ENCODE measurements at regions not wholly inside any gene's neighbourhood (a gene's known extent, or its start where the extent isn't known, plus 50 kb on each side); places are given as distances from the start of the nearest gene placed in this dataset.

GRCh38 chr10:110398419-110399105, 93.8 kb upstream of the SMNDC1 start:
- Histone ChIP-seq H2AFZ (ENCODE audit: low read depth, low read length) (no peak overlapping the region), H3K4me2 (ENCODE audit: insufficient read depth, low read length) (no peak overlapping the region), H3K27me3 (ENCODE audit: control insufficient read depth in 2 of 2, insufficient read depth in 2 of 2, low read length in 2 of 2) (peaks cover under 1 to 13% of the 10 kb centered on the region in 2 experiments; a peak in 3 of 5 replicates), H3K36me3 (ENCODE audit: control insufficient read depth, insufficient read depth, low read length) (no peaks in the 10 kb centered on the region), H4K20me1 (replicated peaks; ENCODE audit: control insufficient read depth, insufficient read depth, low read length) (no peaks in the 10 kb centered on the region; the same call in 1 of the 2 replicates), H3K27ac (ENCODE audit: extremely low read depth, low read depth, low read length) (no peak overlapping the region), H3K9me1 (ENCODE audit: control insufficient read depth, insufficient read depth, low read length) (no peaks in the 10 kb centered on the region), H3K9ac (ENCODE audit: insufficient read depth in 1 of 2, low read depth in 2 of 2, low read length in 2 of 2) (no peak overlapping the region), H3K9me3 (replicated peaks; ENCODE audit: control insufficient read depth, insufficient read depth, low read depth, low read length) (no peaks in the 10 kb centered on the region), H3K4me1 (replicated peaks in 1 of 2; ENCODE audit: control insufficient read depth in 2 of 2, insufficient read depth in 2 of 2, low read length in 2 of 2) (peaks cover 0 to 11% of the 10 kb centered on the region in 2 experiments; a peak in 4 of 5 replicates), H3K79me2 (ENCODE audit: control insufficient read depth, insufficient read depth, low read length) (no peaks in the 10 kb centered on the region), H3K4me3 (no peak overlapping the region)
- ATAC-seq: no peak; the same call in 2 of the 3 replicates
- intact Hi-C loops (cut with micrococcal nuclease) (loop anchor here (5.0 kb wide), 1 partner anchor 41 kb away; no protein-coding TSS in a partner anchor), in situ Hi-C loops (cut with MboI) (no loop called here)
- CTCF ChIA-PET (ENCODE audit: low intra/inter-chr PET ratio): no interaction called here
- POLR2A ChIA-PET: interaction anchor here (0.6 kb wide), 1 partner anchor 62 kb away, joined by 3 read pairs; no protein-coding TSS in a partner anchor
- no peak for FAIRE-seq
- BruUV-seq (replicated peaks): no TSS peak
- 24% methylated on average over 7 of the region's 9 CpGs for WGBS (ENCODE audit: insufficient coverage, low coverage, missing lambda C conversion rate)
- peak in 2 of 4 experiments; percentile 26 to 37 for DNase-seq (ENCODE audit: extremely low read depth in 1 of 4, low spot score in 3 of 4)
- TF ChIP-seq BHLHE40 (IDR thresholded peaks at IDR 0.05; ENCODE audit: low read length): 0 out of 2 replicates have a peak, but pooled peaks have one; percentile 32
- no peak for TF ChIP-seq ZNF316 (IDR thresholded peaks at IDR 0.05)
- no peak for TF ChIP-seq CBFB (CRISPR knock-in tag; IDR thresholded peaks at IDR 0.05)
- TF ChIP-seq BACH1 (tag; IDR thresholded peaks at IDR 0.05): peak; percentile 8; the same call in 1 of the 2 replicates
- TF ChIP-seq PBX2 (CRISPR knock-in tag; IDR thresholded peaks at IDR 0.05; ENCODE audit: low read depth): no peak
- TF ChIP-seq PBX2 (tag; conservative IDR thresholded peaks at IDR 0.05; ENCODE audit: low read depth): 0 out of 2 replicates have a peak, but pooled peaks have one; percentile 10
- no peak for TF ChIP-seq AFF4 (CRISPR knock-in tag; IDR thresholded peaks at IDR 0.05)
- peak; percentile 87 for TF ChIP-seq FOSL1 (tag; conservative IDR thresholded peaks at IDR 0.05)
- TF ChIP-seq FOXJ2 (tag; IDR thresholded peaks at IDR 0.05): 0 out of 2 replicates have a peak, but pooled peaks have one; percentile 28
- no peak for TF ChIP-seq ARNT (IDR thresholded peaks at IDR 0.05)
- peak; percentile 8 for TF ChIP-seq MEIS2 (IDR thresholded peaks at IDR 0.05; ENCODE audit: partially characterized antibody)
- no peak for TF ChIP-seq TARDBP (IDR thresholded peaks at IDR 0.05)
- TF ChIP-seq NR2C2 (CRISPR knock-in tag; IDR thresholded peaks at IDR 0.05): no peak
- TF ChIP-seq NR2C2 (tag; IDR thresholded peaks at IDR 0.05): 0 out of 2 replicates have a peak, but pooled peaks have one; percentile 36
- TF ChIP-seq ATF1 (CRISPR knock-in tag; IDR thresholded peaks at IDR 0.05): no peak
- no peak for TF ChIP-seq ATF1 (tag; IDR thresholded peaks at IDR 0.05)
- TF ChIP-seq JUND (IDR thresholded peaks at IDR 0.05; ENCODE audit: borderline replicate concordance, low read depth, low read length): peak; percentile 27; the same call in 1 of the 2 replicates
- TF ChIP-seq JUND (tag; IDR thresholded peaks at IDR 0.05; ENCODE audit: borderline replicate concordance, low read depth, low read length): no peak

All from K562 (cell line).